22Rv1 (cell line): ENCODE measurements at regions not wholly inside any gene's neighbourhood (a gene's known extent, or its start where the extent isn't known, plus 50 kb on each side); places are given as distances from the start of the nearest gene placed in this dataset.

Experiments
- ZFX ChIP-seq: fragments of 450-650 bp; IDR thresholded peaks from 2 replicates; pipeline ENCODE4 v1.6.1; 2017; ENCODE audit warnings: antibody characterized with exemption, borderline replicate concordance
- TF ChIP-seq, protein P1 (sequence below): fragments of 450-650 bp; IDR thresholded peaks from 2 replicates; pipeline ENCODE4 v1.5.1; 2017; ENCODE audit warnings: mild to moderate bottlenecking

DNA sequence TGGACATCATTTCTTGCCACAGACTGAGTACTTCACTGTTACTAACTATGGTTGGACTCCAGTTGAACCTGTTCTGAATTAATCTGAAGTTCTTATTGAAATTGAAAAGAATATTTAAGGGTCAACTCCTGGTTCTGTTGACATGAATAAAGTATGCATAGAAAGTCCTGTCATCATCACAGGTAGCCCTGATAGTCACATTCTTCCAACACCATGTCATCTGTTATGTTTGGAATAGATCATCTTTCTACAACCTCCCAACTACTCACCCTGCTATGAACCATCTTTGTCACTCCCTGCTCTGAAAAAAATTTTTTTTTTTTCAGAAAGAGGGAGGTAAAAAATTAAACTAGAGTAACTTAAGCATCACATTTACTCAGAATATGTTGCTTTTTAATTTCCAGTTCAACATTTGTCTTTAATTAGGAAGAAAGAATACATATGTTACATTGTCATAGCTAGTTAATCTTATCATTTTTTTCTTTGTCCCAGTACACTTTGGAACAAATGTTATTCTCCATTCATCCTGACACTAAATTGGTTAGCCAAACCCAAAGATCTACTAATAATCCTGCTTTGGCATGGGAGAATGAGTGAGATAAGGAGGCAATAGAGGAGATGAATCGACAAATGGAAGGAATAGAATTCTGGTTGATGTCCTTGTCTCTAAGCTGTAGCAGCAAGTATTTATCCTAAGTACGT is 775.1 kb upstream of the NRSN1 start:
- TF ChIP-seq, protein P1, sequence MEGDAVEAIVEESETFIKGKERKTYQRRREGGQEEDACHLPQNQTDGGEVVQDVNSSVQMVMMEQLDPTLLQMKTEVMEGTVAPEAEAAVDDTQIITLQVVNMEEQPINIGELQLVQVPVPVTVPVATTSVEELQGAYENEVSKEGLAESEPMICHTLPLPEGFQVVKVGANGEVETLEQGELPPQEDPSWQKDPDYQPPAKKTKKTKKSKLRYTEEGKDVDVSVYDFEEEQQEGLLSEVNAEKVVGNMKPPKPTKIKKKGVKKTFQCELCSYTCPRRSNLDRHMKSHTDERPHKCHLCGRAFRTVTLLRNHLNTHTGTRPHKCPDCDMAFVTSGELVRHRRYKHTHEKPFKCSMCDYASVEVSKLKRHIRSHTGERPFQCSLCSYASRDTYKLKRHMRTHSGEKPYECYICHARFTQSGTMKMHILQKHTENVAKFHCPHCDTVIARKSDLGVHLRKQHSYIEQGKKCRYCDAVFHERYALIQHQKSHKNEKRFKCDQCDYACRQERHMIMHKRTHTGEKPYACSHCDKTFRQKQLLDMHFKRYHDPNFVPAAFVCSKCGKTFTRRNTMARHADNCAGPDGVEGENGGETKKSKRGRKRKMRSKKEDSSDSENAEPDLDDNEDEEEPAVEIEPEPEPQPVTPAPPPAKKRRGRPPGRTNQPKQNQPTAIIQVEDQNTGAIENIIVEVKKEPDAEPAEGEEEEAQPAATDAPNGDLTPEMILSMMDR, result no peak
- no peak for TF ChIP-seq ZFX
